ENCODE measurements at regions not wholly inside any gene's neighbourhood (a gene's known extent, or its start where the extent isn't known, plus 50 kb on each side); places are given as distances from the start of the nearest gene placed in this dataset.

DNA sequence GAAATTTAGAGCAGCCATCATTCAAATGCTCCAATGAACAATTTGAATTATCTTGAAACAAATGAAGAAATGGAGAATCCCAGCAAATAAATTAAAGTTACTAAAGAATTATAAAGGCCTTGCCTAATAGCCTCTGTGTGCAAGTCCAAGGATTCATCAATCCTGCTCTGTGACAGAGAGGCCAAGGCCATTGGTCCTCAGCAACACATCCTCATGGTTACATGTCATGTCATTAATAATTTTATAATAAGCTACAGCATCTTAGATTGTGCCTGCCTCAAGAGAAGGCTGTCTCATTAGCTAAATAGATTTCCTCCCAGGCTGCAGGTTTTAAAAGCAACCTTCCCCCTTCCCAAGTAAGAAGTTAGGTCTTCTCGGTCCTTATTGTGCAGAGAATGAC is 611.6 kb downstream of the FBXO15 start:
- TF ChIP-seq, protein P1, sequence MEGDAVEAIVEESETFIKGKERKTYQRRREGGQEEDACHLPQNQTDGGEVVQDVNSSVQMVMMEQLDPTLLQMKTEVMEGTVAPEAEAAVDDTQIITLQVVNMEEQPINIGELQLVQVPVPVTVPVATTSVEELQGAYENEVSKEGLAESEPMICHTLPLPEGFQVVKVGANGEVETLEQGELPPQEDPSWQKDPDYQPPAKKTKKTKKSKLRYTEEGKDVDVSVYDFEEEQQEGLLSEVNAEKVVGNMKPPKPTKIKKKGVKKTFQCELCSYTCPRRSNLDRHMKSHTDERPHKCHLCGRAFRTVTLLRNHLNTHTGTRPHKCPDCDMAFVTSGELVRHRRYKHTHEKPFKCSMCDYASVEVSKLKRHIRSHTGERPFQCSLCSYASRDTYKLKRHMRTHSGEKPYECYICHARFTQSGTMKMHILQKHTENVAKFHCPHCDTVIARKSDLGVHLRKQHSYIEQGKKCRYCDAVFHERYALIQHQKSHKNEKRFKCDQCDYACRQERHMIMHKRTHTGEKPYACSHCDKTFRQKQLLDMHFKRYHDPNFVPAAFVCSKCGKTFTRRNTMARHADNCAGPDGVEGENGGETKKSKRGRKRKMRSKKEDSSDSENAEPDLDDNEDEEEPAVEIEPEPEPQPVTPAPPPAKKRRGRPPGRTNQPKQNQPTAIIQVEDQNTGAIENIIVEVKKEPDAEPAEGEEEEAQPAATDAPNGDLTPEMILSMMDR (conservative IDR thresholded peaks at IDR 0.05; ENCODE audit: low read depth, low read length), result no peak
- TF ChIP-seq EZH2 (IDR thresholded peaks at IDR 0.05; ENCODE audit: borderline replicate concordance, low read depth, low read length, poor library complexity, severe bottlenecking), result no peak

Measured in A673 (cell line).